GM12801 (cell line): ENCODE measurements at regions not wholly inside any gene's neighbourhood (a gene's known extent, or its start where the extent isn't known, plus 50 kb on each side); places are given as distances from the start of the nearest gene placed in this dataset.

ENCODE experiments used
- TF ChIP-seq, protein P1 (sequence below): IDR thresholded peaks from one replicate; pipeline ENCODE4 v1.5.1; 2011; ENCODE audit warnings: control low read depth; ENCODE audit not compliant: insufficient read length; ENCODE audit errors: extremely low read depth

DNA sequence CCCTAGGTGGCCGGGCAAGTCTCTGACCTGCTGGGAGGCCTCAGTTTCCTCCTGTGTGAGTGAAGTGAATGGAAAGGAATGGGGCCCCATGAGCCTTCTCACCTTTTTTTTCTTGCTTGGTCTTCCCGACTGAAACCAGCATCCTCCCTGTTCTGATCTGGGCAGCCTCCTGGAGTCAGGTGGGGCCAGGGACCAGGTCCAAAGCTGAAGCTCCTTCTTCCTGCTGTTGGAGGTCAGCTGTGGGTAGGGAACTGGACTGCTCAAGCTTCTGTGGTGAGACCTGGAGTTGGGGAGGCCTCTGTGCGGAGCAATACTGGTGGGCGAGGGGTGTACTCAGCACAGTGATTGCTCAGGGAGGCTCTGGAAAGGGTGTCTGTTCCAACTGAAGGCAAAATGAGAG, 99.7 kb downstream of the PCSK1 start:
- TF ChIP-seq, protein P1, sequence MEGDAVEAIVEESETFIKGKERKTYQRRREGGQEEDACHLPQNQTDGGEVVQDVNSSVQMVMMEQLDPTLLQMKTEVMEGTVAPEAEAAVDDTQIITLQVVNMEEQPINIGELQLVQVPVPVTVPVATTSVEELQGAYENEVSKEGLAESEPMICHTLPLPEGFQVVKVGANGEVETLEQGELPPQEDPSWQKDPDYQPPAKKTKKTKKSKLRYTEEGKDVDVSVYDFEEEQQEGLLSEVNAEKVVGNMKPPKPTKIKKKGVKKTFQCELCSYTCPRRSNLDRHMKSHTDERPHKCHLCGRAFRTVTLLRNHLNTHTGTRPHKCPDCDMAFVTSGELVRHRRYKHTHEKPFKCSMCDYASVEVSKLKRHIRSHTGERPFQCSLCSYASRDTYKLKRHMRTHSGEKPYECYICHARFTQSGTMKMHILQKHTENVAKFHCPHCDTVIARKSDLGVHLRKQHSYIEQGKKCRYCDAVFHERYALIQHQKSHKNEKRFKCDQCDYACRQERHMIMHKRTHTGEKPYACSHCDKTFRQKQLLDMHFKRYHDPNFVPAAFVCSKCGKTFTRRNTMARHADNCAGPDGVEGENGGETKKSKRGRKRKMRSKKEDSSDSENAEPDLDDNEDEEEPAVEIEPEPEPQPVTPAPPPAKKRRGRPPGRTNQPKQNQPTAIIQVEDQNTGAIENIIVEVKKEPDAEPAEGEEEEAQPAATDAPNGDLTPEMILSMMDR = no peak

DNA sequence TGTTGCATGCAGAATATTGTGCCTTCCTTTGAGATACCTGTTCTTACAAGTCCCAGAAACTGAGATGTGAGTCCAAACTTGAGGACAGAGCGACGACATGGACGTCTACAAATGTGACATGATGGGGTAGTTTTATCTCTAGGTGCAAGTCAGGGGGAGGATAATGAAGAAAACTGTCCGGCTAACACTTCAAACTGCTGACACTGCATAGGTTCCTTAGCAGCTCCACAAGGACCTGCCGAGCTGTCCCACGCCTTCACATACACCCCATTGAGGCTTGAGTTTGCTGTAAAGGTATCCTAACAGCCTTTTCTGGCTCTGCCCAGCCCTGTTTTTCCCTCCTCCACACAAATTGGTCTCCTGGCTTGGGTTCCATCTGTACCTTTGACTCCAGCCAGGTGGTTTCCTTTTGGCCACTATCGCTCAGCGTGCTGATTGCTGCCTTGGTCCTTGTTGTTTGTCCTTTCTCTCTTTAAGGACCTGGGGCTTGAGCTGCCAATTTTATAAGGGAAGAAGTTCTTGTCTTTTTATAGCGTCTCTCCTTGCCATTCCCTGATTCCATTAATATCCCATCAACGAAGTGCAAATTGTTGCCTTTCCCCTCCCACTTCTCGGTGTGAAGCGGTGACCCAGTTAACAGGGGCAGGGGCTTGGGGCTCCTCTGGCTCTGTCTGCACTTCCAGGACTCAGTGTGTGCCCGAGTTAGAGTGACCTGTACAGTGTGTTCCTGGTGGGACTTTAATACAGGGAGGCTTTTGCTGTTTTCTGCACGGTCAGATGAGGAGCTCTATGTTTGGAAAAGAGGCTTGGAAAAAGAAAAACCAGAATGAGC, 100.3 kb downstream of the PCSK1 start:
- TF ChIP-seq, protein P1 = no peak

DNA sequence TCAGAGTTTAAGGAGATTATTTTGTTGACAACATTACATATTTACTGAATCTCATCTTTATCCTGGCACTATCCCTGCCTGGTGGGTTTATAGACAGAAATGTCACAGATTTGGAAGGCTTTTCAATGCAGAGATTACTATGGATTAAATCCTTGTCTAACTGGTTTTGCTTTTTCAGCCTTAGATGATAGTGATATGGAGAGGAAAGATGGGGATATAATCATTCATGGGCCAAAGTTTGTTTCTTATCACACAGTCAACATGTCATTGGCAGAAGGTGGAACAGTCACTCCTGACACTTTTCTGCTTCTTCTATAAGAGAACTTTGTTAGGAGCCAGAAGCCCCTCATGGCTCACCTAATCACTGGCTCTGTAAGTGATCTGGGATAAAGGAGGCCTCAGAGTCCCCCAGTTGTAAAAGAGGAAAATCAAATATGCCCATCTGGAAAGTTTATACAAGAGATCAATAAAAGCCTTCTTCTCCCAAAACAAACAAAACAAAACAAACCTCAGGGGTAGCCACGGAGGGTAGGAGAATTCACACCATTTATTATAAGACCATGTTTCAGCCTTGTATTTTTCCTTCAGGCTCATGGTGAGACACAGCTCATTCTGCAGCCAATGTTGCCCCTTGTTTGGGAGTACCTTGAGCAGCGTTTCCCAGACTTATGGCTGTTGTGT, 101.2 kb downstream of the PCSK1 start:
- TF ChIP-seq, protein P1 = no peak

DNA sequence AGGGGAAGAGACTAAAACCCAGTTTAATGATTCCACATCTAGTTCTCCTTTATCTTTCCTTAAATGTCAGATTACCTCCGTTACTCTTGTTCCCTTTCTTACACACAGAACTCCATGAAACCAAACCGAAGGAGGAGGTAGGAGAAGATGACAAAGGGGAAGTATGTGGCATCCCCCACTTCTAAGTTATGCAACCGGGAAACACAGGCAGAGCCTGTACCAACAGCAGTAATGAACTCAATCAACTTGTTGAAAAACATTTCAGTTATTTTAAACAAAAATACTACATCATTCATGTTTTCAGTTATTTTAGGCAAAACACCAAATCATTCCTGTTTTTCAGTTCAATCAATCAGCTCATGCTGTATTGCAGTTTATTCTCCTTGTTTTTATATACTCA, 101.8 kb downstream of the PCSK1 start:
- TF ChIP-seq, protein P1 = no peak

DNA sequence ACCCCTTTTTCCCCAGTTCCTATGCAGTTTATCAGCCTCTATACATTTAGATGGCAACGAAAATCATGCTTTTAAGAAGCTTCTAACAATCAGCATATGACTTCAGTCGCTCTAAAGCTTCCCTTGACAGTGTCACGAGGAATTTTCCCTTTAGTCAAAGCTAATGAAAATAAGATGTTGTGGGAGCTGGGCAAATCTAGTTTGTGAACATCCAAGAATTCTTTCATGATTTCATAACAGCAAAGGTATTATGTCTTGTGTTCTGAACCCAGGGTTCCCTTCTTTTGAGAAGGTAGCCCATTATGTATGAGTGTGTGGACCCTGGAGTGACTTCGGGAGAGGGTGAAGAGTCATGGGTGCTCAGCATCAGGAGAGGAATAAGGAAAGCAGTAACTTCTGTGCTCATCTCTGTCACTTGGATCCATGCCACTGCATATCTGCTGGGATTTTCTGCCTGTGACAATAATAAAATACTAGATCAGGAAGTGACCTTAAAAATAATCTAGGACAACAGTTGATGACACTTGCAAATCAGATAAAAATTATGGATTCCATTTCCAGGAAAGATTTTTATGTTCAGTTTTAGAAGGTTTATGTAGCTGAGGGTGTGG, 102.4 kb downstream of the PCSK1 start:
- TF ChIP-seq, protein P1 = no peak

DNA sequence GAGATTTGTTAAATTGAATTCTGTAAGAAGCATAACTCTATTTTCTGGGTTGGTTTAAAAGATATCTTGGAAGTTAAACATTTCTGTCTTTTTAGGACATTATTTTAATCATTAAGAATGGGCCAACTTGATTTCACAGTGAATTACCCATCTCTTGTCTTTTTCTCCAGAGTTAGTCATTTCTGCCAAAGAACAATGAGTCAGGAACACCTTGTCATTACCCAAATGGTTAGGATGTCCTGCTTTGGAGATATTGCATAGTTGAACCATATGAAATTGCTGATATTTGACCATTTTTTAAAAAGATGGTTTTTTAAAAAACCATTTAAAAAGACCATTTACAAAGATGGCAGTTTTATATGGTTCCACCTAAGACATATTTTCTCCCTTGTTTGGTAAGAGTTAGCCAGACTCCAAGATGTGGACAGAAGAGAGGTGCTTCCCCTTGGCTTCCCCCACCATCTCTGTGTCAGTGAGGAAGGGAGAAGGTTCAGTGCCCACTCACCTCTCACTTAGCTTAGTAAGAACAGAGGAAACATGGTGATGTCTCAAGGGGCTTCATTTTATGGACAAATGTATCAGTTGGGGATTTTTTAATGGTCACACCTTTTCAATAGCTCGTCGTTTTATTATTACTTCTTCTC, 103.0 kb downstream of the PCSK1 start:
- TF ChIP-seq, protein P1 = no peak

DNA sequence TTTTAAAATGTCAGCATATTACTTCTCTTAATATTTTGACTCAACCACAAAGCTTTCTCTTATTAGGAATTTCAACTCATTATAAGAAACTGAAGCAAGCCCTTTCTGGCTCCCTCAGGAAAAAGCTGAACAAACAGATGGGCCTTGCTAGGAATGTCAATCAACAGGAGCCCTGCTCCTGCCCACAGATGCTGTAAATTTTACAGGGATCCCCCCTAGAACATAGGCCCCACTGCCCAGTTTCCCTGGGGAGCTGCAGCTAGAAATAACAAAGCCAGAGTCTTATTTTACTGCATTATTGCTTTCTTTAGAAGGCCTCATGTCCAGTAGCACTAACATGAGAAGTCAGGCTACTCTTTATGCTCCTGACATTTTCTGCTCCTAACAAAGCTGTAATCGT, 103.8 kb downstream of the PCSK1 start:
- TF ChIP-seq, protein P1 = no peak
